Esophagus squamous epithelium (tissue), 4 donors: ENCODE measurements at regions not wholly inside any gene's neighbourhood (a gene's known extent, or its start where the extent isn't known, plus 50 kb on each side); places are given as distances from the start of the nearest gene placed in this dataset.

Source experiments
- CTCF ChIP-seq, 6 experiments: fragments of 450-650 bp in 4 of 6; fragments of 200-600 bp in 2 of 6; sonication (generic) in 2 of 6; IDR thresholded peaks; one replicate each; pipeline ENCODE4 v1.5.1; 2016 to 2019; ENCODE audit warnings: antibody characterized with exemption in 6 of 6, mild to moderate bottlenecking in 4 of 6, moderate library complexity in 4 of 6
- POLR2A ChIP-seq, 4 donors: fragments of 450-650 bp; IDR thresholded peaks; one replicate each; pipeline ENCODE4 v1.6.1; 2017; ENCODE audit warnings: antibody characterized with exemption in 4 of 4, mild to moderate bottlenecking in 4 of 4, moderate library complexity in 3 of 4

DNA sequence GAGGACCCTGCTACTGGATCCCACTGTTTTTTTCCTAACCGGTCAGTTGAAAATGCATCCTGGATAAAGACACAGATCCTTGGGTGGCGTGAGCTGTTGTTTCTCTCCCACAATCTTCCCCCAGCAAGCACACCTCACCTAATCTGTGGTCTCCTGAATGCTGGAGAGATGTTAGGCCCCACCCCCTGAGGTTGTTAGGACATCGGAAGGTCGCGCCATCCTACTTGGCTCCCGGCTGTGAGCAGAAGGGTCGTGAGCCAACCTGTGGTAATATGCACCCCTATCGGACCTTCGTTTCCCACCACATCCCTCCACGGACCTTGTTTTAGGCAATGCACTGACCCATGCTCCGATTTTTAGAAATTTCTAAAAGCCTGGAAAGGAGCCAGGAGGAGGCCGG is 89.9 kb upstream of the IPO9 start:
- no peak for TF ChIP-seq CTCF (IDR thresholded peaks at IDR 0.05)
- TF ChIP-seq POLR2A (IDR thresholded peaks at IDR 0.05) = no peak
